ENCODE measurements at regions not wholly inside any gene's neighbourhood (a gene's known extent, or its start where the extent isn't known, plus 50 kb on each side); places are given as distances from the start of the nearest gene placed in this dataset.

GRCh38 chr6:71499667-71500066, 211.1 kb downstream of the OGFRL1 start:
- TF ChIP-seq, protein P1, sequence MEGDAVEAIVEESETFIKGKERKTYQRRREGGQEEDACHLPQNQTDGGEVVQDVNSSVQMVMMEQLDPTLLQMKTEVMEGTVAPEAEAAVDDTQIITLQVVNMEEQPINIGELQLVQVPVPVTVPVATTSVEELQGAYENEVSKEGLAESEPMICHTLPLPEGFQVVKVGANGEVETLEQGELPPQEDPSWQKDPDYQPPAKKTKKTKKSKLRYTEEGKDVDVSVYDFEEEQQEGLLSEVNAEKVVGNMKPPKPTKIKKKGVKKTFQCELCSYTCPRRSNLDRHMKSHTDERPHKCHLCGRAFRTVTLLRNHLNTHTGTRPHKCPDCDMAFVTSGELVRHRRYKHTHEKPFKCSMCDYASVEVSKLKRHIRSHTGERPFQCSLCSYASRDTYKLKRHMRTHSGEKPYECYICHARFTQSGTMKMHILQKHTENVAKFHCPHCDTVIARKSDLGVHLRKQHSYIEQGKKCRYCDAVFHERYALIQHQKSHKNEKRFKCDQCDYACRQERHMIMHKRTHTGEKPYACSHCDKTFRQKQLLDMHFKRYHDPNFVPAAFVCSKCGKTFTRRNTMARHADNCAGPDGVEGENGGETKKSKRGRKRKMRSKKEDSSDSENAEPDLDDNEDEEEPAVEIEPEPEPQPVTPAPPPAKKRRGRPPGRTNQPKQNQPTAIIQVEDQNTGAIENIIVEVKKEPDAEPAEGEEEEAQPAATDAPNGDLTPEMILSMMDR (IDR thresholded peaks at IDR 0.05) = no peak
- no peak for TF ChIP-seq POLR2A (IDR thresholded peaks at IDR 0.05)
- Histone ChIP-seq H3K36me3 (replicated peaks in 1 of 2; ENCODE audit: insufficient read depth in 1 of 2, low read depth in 2 of 2) (no peaks in the 10 kb centered on the region), H3K9me3 (no peaks in the 10 kb centered on the region), H3K27me3 (no peaks in the 10 kb centered on the region), H3K4me1 (peaks cover 19% of the 10 kb centered on the region), H3K27ac (no peak overlapping the region), H3K4me3 (no peak overlapping the region)
- ATAC-seq = no peak
- intact Hi-C loops (cut with DNase I) = loop anchor here (10.0 kb wide), 1 partner anchor 115 kb away; no protein-coding TSS in a partner anchor
- DNase-seq = no peak
- 51 to 55% methylated on average over 2 of the region's 2 CpGs for WGBS, 2 donors

DNA sequence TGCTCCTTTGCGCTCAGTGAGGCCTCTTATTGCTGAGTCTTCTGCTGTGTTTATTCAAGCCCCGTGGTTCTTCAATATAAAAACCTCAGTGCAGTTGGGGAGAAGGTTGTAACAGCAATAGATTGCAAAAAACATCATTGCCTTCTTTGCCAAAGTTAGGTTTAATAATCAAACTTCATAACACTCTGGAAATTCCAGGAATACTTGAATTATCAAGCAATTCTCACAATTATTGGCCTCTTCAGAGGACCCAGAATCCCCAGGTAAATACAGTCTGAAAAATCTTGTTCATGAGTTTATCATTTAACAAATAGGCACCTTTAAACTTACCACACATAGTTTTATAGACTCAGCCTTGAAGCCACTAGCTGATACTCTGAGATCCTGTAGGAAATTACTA, 213.6 kb downstream of the OGFRL1 start:
- TF ChIP-seq POLR2A (IDR thresholded peaks at IDR 0.05) = no peak
- TF ChIP-seq, protein P1 (IDR thresholded peaks at IDR 0.05) = no peak
- WGBS, 2 donors = 35 to 50% methylated on average over 2 of the region's 2 CpGs
- no peaks in the 10 kb centered on the region for H3K9me3 ChIP-seq
- intact Hi-C loops (cut with DNase I) = loop anchor here (10.0 kb wide), 1 partner anchor 117 kb away; no protein-coding TSS in a partner anchor
- DNase-seq (no peak), ATAC-seq (peak; percentile 76)
- H3K36me3 ChIP-seq (replicated peaks in 1 of 2; ENCODE audit: insufficient read depth in 1 of 2, low read depth in 2 of 2) = no peaks in the 10 kb centered on the region
- H3K27ac ChIP-seq = peak overlapping the region in 3 of 4 donors; percentile 8 to 68 (median 42)
- H3K4me1 ChIP-seq = peaks cover 11% of the 10 kb centered on the region
- H3K27me3 ChIP-seq = no peaks in the 10 kb centered on the region
- H3K4me3 ChIP-seq = no peak overlapping the region

DNA sequence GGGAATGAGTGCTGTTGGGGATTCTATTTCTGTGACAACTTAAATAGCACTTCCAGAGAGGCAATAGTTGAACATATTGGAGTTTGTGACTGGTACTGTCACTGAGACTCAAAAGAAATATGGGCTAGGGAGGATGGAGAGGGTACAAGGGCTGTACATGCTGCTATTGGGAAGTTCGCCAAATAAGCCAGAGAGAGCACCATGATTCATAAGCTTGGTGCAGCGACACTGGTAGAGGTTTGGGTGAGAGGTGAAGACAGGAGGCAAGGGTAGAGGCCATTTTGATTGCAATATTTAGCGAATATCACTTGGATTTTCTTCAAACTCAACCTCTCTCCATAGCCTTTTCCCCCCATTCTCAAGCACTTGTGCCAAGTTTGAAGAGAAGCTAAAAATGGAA, 214.3 kb downstream of the OGFRL1 start:
- no peak for DNase-seq
- intact Hi-C loops (cut with DNase I) = loop anchor here (10.0 kb wide), 1 partner anchor 118 kb away; no protein-coding TSS in a partner anchor
- H3K4me3 ChIP-seq = no peak overlapping the region
- peaks cover 11% of the 10 kb centered on the region for H3K4me1 ChIP-seq
- peak overlapping the region in 2 of 4 donors; percentile 47 to 68 for H3K27ac ChIP-seq
- H3K27me3 ChIP-seq = no peaks in the 10 kb centered on the region
- ATAC-seq = no peak
- TF ChIP-seq POLR2A (IDR thresholded peaks at IDR 0.05) = no peak
- TF ChIP-seq, protein P1 (IDR thresholded peaks at IDR 0.05) = no peak
- H3K9me3 ChIP-seq = no peaks in the 10 kb centered on the region
- H3K36me3 ChIP-seq (replicated peaks in 1 of 2; ENCODE audit: insufficient read depth in 1 of 2, low read depth in 2 of 2) = no peaks in the 10 kb centered on the region
- WGBS, 2 donors = 87 to 95% methylated on average over 3 of the region's 3 CpGs

GRCh38 chr6:71507183-71507582, 218.6 kb downstream of the OGFRL1 start:
- no peaks in the 10 kb centered on the region for H3K27me3 ChIP-seq
- H3K4me1 ChIP-seq = peaks cover 8% of the 10 kb centered on the region
- intact Hi-C loops (cut with DNase I) = loop anchor here (10.0 kb wide), 1 partner anchor 122 kb away; no protein-coding TSS in a partner anchor
- H3K4me3 ChIP-seq = no peak overlapping the region
- TF ChIP-seq, protein P1 (IDR thresholded peaks at IDR 0.05) = no peak
- TF ChIP-seq POLR2A (IDR thresholded peaks at IDR 0.05) = no peak
- H3K36me3 ChIP-seq (replicated peaks in 1 of 2; ENCODE audit: insufficient read depth in 1 of 2, low read depth in 2 of 2) = no peaks in the 10 kb centered on the region
- DNase-seq = no peak
- ATAC-seq = no peak
- H3K9me3 ChIP-seq = no peaks in the 10 kb centered on the region
- 56 to 73% methylated on average over 5 of the region's 5 CpGs for WGBS, 2 donors
- H3K27ac ChIP-seq = no peak overlapping the region
